Gastrocnemius medialis (tissue), 4 donors: ENCODE measurements at regions not wholly inside any gene's neighbourhood (a gene's known extent, or its start where the extent isn't known, plus 50 kb on each side); places are given as distances from the start of the nearest gene placed in this dataset.

ENCODE experiments used
- ATAC-seq, 2 donors: fragments of 150-250 bp; one replicate each; pipeline ENCODE4 v1.9.1; 2016
- DNase-seq, 2 donors: peaks; one replicate each; pipeline ENCODE4 v3.0.0-alpha.2; 2019
- H3K27ac ChIP-seq, 4 donors: fragments of 200-600 bp; sonication (generic); 1 replicate in 1 of 4; 2 replicates in 3 of 4; pipeline ENCODE4 v1.5.1; 2016 to 2018; ENCODE audit warnings: mild to moderate bottlenecking in 2 of 4, moderate library complexity in 1 of 4
- H3K27me3 ChIP-seq, 3 donors: fragments of 200-600 bp; sonication (generic) in 2 of 3; 1 replicate in 1 of 3; 2 replicates in 2 of 3; pipeline versions ENCODE4 v1.5.1 to v1.6.0; 2016 to 2019; ENCODE audit warnings: mild to moderate bottlenecking in 1 of 3, moderate library complexity in 1 of 3
- H3K36me3 ChIP-seq, 2 donors: fragments of 200-600 bp; sonication (generic) in 1 of 2; one replicate each; pipeline ENCODE4 v1.5.1; 2017 to 2018
- H3K4me1 ChIP-seq, 2 donors: fragments of 200-600 bp; sonication (generic) in 1 of 2; one replicate each; pipeline ENCODE4 v1.5.1; 2016 to 2017; ENCODE audit warnings: mild to moderate bottlenecking in 2 of 2
- H3K4me3 ChIP-seq, 4 donors: fragments of 200-600 bp; sonication (generic) in 3 of 4; 1 replicate in 1 of 4; 2 replicates in 3 of 4; pipeline ENCODE4 v1.5.1; 2016 to 2019; ENCODE audit warnings: mild to moderate bottlenecking in 2 of 4
- H3K9me3 ChIP-seq, 3 donors: fragments of 200-600 bp; sonication (generic) in 2 of 3; 1 replicate in 1 of 3; 2 replicates in 2 of 3; pipeline ENCODE4 v1.5.1; 2016 to 2019
- CTCF ChIP-seq, 5 experiments: fragments of 450-650 bp in 3 of 5; fragments of 200-600 bp in 2 of 5; sonication (generic) in 2 of 5; IDR thresholded peaks in 4 of 5; conservative IDR thresholded peaks in 1 of 5; 1 replicate in 4 of 5; 2 replicates in 1 of 5; pipeline ENCODE4 v1.5.1; 2016 to 2019; ENCODE audit warnings: antibody characterized with exemption in 5 of 5, mild to moderate bottlenecking in 3 of 5, moderate library complexity in 3 of 5
- POLR2A ChIP-seq, 2 donors: fragments of 450-650 bp; IDR thresholded peaks; one replicate each; pipeline ENCODE4 v1.6.1; 2017; ENCODE audit warnings: antibody characterized with exemption in 2 of 2, mild to moderate bottlenecking in 2 of 2, moderate library complexity in 2 of 2
- in situ Hi-C, 4 donors: fragments of 200-750 bp; cut with MboI; loops; one replicate each; pipeline versions ENCODE4 v1.15.0 to v1.8.0; 2017; ENCODE audit warnings: low sequenced_read_pairs in 4 of 4
- intact Hi-C: fragments of 100-400 bp; cut with DNase I; formaldehyde crosslinking; loops from one replicate; pipeline ENCODE4 v1.15.1; 2023; ENCODE audit warnings: low total_unique reads

- H3K4me1 ChIP-seq: peaks cover 0 to 4% of the 10 kb centered on the region in 2 donors
- no peak overlapping the region for H3K27ac ChIP-seq
- TF ChIP-seq CTCF (IDR thresholded peaks at IDR 0.05 in 4 of 5, conservative IDR thresholded peaks at IDR 0.05 in 1 of 5) (peak; percentile 14 to 71 (median 47)), POLR2A (IDR thresholded peaks at IDR 0.05) (no peak)
- DNase-seq (no peak), ATAC-seq (peak; percentile 36 to 70)
- no peaks in the 10 kb centered on the region for H3K27me3 ChIP-seq
- H3K9me3 ChIP-seq: no peaks in the 10 kb centered on the region
- peak overlapping the region in 3 of 4 donors; percentile 32 to 43 (median 42) for H3K4me3 ChIP-seq
- intact Hi-C loops (no loop called here), in situ Hi-C loops (no loop called here)
- H3K36me3 ChIP-seq: no peaks in the 10 kb centered on the region
These were observed 753.9 kb downstream of the OLFM4 start for GRCh38 chr13:53782488-53782961.

GRCh38 chr13:53783471-53783870 lies 754.9 kb downstream of the OLFM4 start:
- intact Hi-C loops (no loop called here), in situ Hi-C loops (no loop called here)
- H3K4me3 ChIP-seq: no peak overlapping the region
- ATAC-seq: no peak
- no peaks in the 10 kb centered on the region for H3K36me3 ChIP-seq
- no peaks in the 10 kb centered on the region for H3K9me3 ChIP-seq
- H3K27me3 ChIP-seq: no peaks in the 10 kb centered on the region
- peaks cover 0 to 4% of the 10 kb centered on the region in 2 donors for H3K4me1 ChIP-seq
- no peak for DNase-seq
- TF ChIP-seq CTCF (IDR thresholded peaks at IDR 0.05 in 4 of 5, conservative IDR thresholded peaks at IDR 0.05 in 1 of 5) (no peak), POLR2A (IDR thresholded peaks at IDR 0.05) (no peak)
- no peak overlapping the region for H3K27ac ChIP-seq

GRCh38 chr13:53788286-53788685 lies 759.7 kb downstream of the OLFM4 start:
- intact Hi-C loops (no loop called here), in situ Hi-C loops (no loop called here)
- no peaks in the 10 kb centered on the region for H3K27me3 ChIP-seq
- no peak for TF ChIP-seq CTCF (IDR thresholded peaks at IDR 0.05 in 4 of 5, conservative IDR thresholded peaks at IDR 0.05 in 1 of 5)
- no peak for TF ChIP-seq POLR2A (IDR thresholded peaks at IDR 0.05)
- no peak overlapping the region for H3K27ac ChIP-seq
- no peaks in the 10 kb centered on the region for H3K36me3 ChIP-seq
- H3K9me3 ChIP-seq: no peaks in the 10 kb centered on the region
- no peak for DNase-seq
- no peaks in the 10 kb centered on the region for H3K4me1 ChIP-seq
- no peak for ATAC-seq
- no peak overlapping the region for H3K4me3 ChIP-seq

GRCh38 chr13:53800011-53800410 lies 771.4 kb downstream of the OLFM4 start:
- no peak for TF ChIP-seq CTCF (IDR thresholded peaks at IDR 0.05 in 4 of 5, conservative IDR thresholded peaks at IDR 0.05 in 1 of 5)
- no peak for TF ChIP-seq POLR2A (IDR thresholded peaks at IDR 0.05)
- intact Hi-C loops (no loop called here), in situ Hi-C loops (no loop called here)
- H3K27ac ChIP-seq: no peak overlapping the region
- no peak overlapping the region for H3K4me3 ChIP-seq
- ATAC-seq (no peak), DNase-seq (no peak)
- no peaks in the 10 kb centered on the region for H3K36me3 ChIP-seq
- H3K27me3 ChIP-seq: no peaks in the 10 kb centered on the region
- no peaks in the 10 kb centered on the region for H3K9me3 ChIP-seq
- no peaks in the 10 kb centered on the region for H3K4me1 ChIP-seq

GRCh38 chr13:53807251-53807834 lies 778.7 kb downstream of the OLFM4 start:
- Histone ChIP-seq H3K27ac (no peak overlapping the region), H3K9me3 (no peaks in the 10 kb centered on the region), H3K4me3 (no peak overlapping the region), H3K4me1 (no peaks in the 10 kb centered on the region), H3K36me3 (no peaks in the 10 kb centered on the region), H3K27me3 (no peaks in the 10 kb centered on the region)
- no peak for ATAC-seq
- in situ Hi-C loops (no loop called here), intact Hi-C loops (no loop called here)
- TF ChIP-seq POLR2A (IDR thresholded peaks at IDR 0.05): no peak
- no peak for TF ChIP-seq CTCF (IDR thresholded peaks at IDR 0.05 in 4 of 5, conservative IDR thresholded peaks at IDR 0.05 in 1 of 5)
- DNase-seq: no peak
